Activated gamma-delta T cell treated with Interleukin-2 at 50 U/mL for 16 hours (primary cell): ENCODE measurements at regions not wholly inside any gene's neighbourhood (a gene's known extent, or its start where the extent isn't known, plus 50 kb on each side); places are given as distances from the start of the nearest gene placed in this dataset.

Experiments used
- DNase-seq: peaks from one replicate; pipeline ENCODE4 v3.0.0-alpha.2; 2020

- DNase-seq = no peak
Observed at GRCh38 chr1:8078176-8078671, 52.1 kb upstream of the ERRFI1 start.

- no peak for DNase-seq
Observed at GRCh38 chr1:8077602-8078001, 51.5 kb upstream of the ERRFI1 start.

DNA sequence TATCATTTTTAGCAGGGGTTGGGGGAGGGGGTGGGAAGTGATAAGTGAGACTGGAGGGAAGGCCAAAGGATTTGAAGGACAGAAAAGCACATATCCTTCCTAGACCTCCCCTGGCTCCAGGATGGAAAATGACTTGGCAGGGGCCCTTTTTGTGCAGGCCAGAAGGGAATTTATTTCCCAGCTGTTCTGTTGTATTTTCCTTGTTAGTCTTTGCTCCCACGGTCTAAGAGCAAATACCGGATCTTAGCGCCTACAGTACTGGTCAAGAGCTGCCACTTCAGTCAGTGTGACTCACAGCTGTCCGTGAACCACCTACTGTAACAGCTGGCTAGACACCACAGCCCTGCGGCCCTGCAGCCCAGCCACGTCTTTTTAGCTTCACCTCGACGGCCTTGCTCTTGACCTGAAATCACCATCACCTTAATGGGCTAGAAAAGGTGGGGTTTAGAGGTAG is 51.0 kb upstream of the ERRFI1 start:
- no peak for DNase-seq

- no peak for DNase-seq
Observed at GRCh38 chr1:8076176-8076575, 50.1 kb upstream of the ERRFI1 start.
